ENCODE measurements at regions not wholly inside any gene's neighbourhood (a gene's known extent, or its start where the extent isn't known, plus 50 kb on each side); places are given as distances from the start of the nearest gene placed in this dataset.

GRCh38 chr9:73805111-73805510 is 653.4 kb downstream of the ANXA1 start:
- TF ChIP-seq CTCF (conservative IDR thresholded peaks at IDR 0.05; ENCODE audit: low read length): no peak
- no peak for TF ChIP-seq EZH2phosphoT487 (IDR thresholded peaks at IDR 0.05; ENCODE audit: borderline replicate concordance)

Measured in Loucy (cell line).